Inflammatory macrophage (primary cell): ENCODE measurements at regions not wholly inside any gene's neighbourhood (a gene's known extent, or its start where the extent isn't known, plus 50 kb on each side); places are given as distances from the start of the nearest gene placed in this dataset.
"Not testable (repeated sequence)": the region's sequence is repeated elsewhere in the genome, so short reads cannot be mapped to it uniquely, and the experiment has no call there.

Source experiments
- DNase-seq, 2 donors: peaks; one replicate each; pipeline ENCODE4 v3.0.0-alpha.2; 2020 to 2022

GRCh38 chr12:95358111-95359083 lies 115.6 kb upstream of the METAP2 start:
- no peak for DNase-seq

DNA sequence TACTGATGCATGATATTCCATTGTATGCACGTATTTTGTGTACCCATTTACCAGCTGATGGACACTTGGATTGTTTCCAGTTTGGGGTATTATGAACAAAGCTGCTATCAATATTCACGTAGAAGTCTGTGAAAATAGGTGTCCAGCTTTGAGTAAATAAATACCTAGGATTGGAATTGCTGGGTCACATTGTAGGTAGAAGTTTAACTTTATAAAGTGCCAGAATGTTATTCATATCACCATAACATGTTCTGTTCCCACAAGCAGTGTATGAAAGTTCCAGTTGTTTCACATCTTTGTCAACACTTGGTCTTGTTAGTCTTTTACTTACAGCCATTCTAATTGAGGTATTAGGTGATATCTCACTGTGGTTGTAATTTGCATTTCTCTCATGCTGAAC lies 108.0 kb upstream of the METAP2 start:
- DNase-seq, result no peak

DNA sequence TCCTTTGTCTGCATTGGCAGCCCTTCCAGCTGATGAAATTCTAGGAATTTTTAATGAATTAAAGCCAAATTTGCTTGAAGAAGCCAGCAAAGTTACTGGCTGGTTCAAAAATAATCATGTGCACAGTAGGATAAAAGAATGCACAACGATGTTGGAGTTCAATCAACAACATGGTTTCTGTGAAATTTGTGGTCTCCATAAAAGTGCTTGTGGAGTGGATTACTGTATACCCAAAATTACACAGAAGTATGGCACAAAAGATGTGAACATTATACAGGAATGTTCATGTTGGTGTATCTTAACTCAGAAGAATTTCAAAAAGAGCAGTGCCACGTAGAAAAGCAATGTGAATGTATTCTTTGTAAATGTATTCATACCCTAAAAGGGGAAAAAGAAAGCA lies 105.0 kb upstream of the METAP2 start:
- DNase-seq, result no peak

DNA sequence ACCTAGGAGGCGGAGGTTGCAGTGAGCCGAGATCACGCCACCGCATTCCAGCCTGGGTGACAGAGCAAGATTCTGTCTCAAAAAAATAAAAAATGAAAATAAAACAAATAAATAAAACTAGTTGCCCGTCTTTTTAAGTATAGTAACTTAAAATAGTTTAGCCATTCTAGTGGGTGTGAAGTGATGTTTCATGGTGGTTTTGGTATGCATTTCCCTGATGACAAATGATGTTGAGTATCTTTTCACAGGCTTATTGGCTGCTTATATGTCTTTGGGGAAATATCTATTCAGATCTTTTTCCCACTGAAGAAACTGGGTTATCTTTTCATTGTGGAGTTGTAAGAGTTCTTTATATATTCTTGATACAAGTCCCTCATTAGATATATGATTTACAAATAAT lies 102.4 kb upstream of the METAP2 start:
- DNase-seq, result no peak

DNA sequence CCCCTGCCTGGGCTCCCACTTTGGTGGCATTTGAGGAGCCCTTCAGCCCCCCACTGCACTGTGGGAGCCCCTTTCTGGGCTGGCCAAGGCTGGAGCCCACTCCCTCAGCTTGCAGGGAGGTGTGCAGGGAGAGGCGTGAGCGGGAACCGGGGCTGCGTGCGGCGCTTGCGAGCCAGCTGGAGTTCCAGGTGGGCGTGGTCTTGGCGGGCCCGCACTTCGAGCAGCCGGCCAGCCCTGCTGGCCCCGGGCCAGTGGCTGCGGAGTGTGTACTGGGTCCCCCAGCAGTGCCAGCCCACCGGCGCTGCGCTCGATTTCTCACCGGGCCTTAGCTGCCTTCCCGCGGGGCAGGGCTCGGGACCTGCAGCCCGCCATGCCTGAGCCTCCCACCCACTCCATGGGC lies 94.5 kb upstream of the METAP2 start:
- not testable (repeated sequence) for DNase-seq

DNA sequence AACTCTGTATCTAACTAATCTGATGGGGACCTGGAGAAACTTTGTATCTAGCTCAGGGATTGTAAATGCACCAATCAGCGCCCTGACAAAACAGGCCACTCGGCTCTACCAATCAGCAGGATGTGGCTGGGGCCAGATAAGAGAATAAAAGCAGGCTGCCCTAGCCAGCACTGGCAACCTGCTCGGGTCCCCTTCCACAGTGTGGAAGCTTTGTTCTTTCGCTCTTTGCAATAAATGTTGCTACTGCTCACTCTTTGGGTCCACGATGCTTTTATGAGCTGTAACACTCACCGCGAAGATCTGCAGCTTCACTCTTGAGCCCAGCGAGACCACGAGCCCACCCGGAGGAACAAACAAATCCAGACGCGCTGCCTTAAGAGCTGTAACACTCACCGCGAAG lies 93.6 kb upstream of the METAP2 start:
- DNase-seq, result not testable (repeated sequence)

DNA sequence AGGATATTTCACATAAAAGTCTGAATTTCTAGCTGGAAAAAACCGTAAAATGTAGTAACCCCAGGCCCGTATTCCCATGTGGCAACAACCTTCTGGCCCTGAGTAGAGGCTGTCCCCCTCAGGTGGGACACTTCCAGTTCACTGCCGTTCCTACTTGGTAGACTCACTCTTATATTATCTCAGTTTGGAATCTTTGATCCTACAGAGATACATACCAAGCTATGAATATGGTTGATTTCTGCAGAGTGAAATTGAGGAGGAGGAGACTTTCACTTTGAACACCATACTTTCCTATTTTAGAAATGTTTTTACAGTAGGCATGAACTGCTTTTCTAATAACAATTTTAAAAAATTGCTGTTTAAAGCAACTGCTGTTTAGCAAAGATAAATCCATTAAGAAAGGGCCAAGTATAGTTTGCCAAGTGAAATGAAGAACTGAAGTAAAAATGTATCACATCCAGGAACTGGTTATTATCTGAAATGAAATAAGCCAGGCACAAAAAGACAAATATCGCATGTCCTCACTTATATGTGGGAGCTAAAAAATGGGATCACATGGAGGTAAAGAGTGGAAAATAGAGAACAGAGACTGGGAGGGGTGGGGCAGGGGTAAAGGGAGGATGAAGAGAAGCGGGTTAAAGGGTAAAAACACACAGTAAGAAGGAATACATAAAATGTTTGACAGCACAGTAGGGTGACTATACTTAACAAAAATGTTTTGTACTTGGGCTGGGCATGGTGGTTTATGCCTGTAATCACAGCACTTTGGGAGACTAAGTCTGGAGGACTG lies 92.8 kb upstream of the METAP2 start:
- DNase-seq, result no peak

GRCh38 chr12:95383920-95384319 lies 90.0 kb upstream of the METAP2 start:
- not testable (repeated sequence) for DNase-seq

DNA sequence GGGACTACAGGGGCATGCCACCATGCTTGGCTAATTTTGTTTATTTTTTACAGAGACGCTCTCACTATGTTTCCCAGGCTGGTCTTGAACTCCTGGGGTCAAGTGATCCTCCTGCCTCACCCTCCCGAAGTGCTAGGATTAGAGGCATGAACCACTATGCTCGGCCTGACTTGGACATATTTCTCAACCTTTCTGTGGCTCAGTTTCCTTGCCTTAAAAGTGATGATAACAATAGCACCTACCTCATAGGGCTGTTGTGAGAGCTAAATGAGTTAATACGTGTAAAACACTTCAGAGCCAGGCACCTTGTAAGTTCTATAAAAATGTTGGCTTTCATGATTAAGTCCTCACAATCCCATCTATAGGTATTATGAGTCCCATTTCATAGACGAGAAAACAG lies 89.2 kb upstream of the METAP2 start:
- no peak for DNase-seq

GRCh38 chr12:95385246-95386035 lies 88.5 kb upstream of the METAP2 start:
- no peak for DNase-seq

- DNase-seq, result no peak
Observed at GRCh38 chr12:95386051-95386450, 87.9 kb upstream of the METAP2 start.

- not testable (repeated sequence) for DNase-seq
Observed at GRCh38 chr12:95388260-95388659, 85.7 kb upstream of the METAP2 start.

- no peak for DNase-seq
Observed at GRCh38 chr12:95390192-95390591, 83.8 kb upstream of the METAP2 start.

GRCh38 chr12:95390932-95391331 lies 83.0 kb upstream of the METAP2 start:
- DNase-seq, result no peak

GRCh38 chr12:95393191-95393790 lies 80.7 kb upstream of the METAP2 start:
- DNase-seq, result no peak

DNA sequence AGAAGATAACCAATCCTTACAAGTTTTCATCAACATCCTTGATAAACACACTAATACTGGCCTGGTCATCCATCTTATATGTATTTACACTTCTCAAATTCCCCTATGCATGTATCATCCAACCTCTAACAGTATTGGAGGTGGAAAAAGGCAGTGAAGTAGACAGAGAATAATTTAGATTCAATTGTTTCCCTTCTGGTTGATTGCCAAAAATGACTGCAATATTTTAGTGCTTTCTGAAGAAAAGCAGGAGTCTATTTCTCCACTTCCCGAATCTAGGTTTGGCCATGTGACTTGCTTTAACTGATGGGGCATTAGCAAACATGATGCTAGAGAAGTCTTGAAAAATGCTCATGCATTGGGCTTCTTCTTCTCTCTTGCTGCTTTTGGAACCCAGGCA lies 78.3 kb upstream of the METAP2 start:
- peak in 1 of 2 donors; percentile 11 for DNase-seq

- peak in 1 of 2 donors; percentile 3 for DNase-seq
Observed at GRCh38 chr12:95396849-95397468, 77.0 kb upstream of the METAP2 start.

- DNase-seq, result no peak
Observed at GRCh38 chr12:95397571-95397970, 76.4 kb upstream of the METAP2 start.

DNA sequence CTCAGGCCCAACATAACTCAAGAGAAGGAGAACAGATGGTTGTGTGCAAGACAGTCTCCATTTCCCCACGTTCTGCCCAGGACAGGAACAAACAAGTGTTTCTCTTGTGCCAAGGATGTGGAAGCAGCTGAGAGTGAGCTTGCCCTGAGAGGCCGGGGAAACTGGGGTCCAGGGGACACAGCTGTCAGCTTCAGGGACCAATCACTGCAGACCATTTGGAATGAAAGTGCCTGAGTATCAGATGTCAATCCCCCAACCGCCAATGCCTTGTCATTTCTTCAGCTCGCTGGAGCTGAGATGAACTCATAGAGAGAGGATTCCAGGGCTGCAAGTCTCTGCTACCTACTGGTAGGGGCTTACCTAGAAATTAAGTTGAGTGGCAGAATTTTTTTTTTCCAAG lies 71.9 kb upstream of the METAP2 start:
- DNase-seq, result no peak

DNA sequence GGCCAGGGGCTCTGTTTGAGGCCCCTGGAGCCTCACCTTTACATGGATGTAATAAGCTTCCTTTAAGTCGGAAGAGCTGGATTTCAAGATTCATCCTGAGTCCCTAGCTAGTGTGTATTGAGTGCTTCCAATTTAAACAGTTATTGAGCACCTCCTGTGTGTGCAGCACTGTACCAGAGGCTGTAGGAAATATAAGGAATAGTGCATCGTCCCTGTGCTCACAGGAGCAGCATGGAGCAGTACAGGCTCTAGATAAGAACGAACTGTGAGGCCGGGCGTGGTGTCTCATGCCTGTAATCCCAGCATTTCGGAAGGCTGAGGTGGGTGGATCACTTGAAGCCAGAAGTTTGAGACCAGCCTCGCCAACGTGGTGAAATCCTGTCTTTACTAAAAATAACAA lies 65.8 kb upstream of the METAP2 start:
- no peak for DNase-seq

DNA sequence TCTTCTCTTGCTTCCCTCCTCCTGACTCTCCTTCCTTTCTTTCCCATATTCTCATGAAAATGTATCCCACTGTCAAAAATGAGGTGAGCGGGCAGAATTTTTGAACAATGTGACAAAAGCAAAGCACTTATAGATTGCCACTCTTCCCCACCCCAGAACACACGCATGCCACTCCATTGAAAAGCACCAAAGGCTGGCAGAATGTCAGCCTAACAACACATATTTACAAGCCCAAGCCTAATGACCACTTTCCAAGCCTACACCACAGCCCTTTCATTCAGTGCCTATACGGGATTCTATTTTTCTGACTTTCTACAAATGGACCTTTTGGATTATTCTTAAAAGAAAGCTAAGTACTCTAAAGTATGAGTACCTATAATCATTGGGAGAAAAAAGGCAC lies 62.9 kb upstream of the METAP2 start:
- no peak for DNase-seq

DNA sequence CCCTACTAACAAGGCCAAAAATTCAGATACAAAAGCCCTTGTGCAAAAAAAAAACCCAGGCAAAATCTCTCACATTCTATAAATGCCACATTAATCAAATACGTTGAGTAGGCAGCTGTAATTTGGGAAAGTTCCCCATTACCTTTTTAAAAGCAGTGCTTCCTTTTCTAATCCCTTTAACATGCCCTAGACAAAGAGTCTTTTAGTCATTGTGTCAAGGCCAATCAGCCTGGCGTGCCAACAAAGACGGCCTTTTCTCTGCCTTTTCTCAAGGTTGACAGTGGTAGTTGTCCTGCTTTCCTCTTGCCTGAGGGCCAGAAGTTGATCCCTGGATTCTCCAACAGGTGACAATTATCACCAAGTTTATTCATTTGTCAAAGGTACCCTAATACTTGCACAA lies 62.5 kb upstream of the METAP2 start:
- no peak for DNase-seq
